H9 (cell line): ENCODE measurements at regions not wholly inside any gene's neighbourhood (a gene's known extent, or its start where the extent isn't known, plus 50 kb on each side); places are given as distances from the start of the nearest gene placed in this dataset.

Source experiments
- DNase-seq: peaks from one replicate; pipeline ENCODE4 v3.0.0-alpha.2; 2017
- H2AFZ ChIP-seq: one replicate; pipeline ENCODE4 v1.6.1; 2013; ENCODE audit warnings: mild to moderate bottlenecking, low read length, control low read depth, moderate library complexity
- H2AK5ac ChIP-seq: 2 replicates; pipeline ENCODE4 v1.6.1; 2013; ENCODE audit warnings: low read length, control low read depth, mixed read lengths; ENCODE audit not compliant: insufficient read length
- H2BK120ac ChIP-seq: one replicate; pipeline ENCODE4 v1.6.1; 2013; ENCODE audit warnings: low read depth, mild to moderate bottlenecking, low read length, control low read depth, inconsistent platforms; ENCODE audit not compliant: poor library complexity, severe bottlenecking
- H2BK12ac ChIP-seq: 2 replicates; pipeline ENCODE4 v1.6.1; 2013; ENCODE audit warnings: low read length, control low read depth, mixed read lengths, low read depth; ENCODE audit not compliant: insufficient read length
- H2BK15ac ChIP-seq: 2 replicates; pipeline ENCODE4 v1.6.1; 2013; ENCODE audit warnings: low read depth, low read length, control low read depth
- H2BK20ac ChIP-seq: one replicate; pipeline ENCODE4 v1.6.1; 2013; ENCODE audit warnings: low read depth, mild to moderate bottlenecking, low read length, control low read depth, inconsistent platforms; ENCODE audit not compliant: poor library complexity, severe bottlenecking
- H2BK5ac ChIP-seq: 2 replicates; pipeline ENCODE4 v1.6.1; 2013; ENCODE audit warnings: low read length, control low read depth, mixed read lengths; ENCODE audit not compliant: insufficient read length
- H3K14ac ChIP-seq: 2 replicates; pipeline ENCODE4 v1.6.1; 2013; ENCODE audit warnings: low read length, control low read depth; ENCODE audit not compliant: insufficient read depth
- H3K18ac ChIP-seq: 2 replicates; pipeline ENCODE4 v1.6.1; 2013; ENCODE audit warnings: low read depth, mild to moderate bottlenecking, mixed read lengths, low read length, control low read depth; ENCODE audit not compliant: insufficient read length
- H3K23ac ChIP-seq: 2 replicates; pipeline ENCODE4 v1.6.1; 2013; ENCODE audit warnings: low read length, control low read depth, mixed read lengths, low read depth; ENCODE audit not compliant: insufficient read length
- H3K23me2 ChIP-seq: 2 replicates; pipeline ENCODE4 v1.6.1; 2013; ENCODE audit warnings: low read depth, mild to moderate bottlenecking, mixed read lengths, low read length, control low read depth; ENCODE audit not compliant: insufficient read length, poor library complexity, severe bottlenecking
- H3K27ac ChIP-seq: 2 replicates; pipeline ENCODE4 v1.5.1; 2013; ENCODE audit warnings: low read length, control low read depth, mixed read lengths, low read depth; ENCODE audit not compliant: insufficient read length
- H3K27me3 ChIP-seq: 2 replicates; pipeline ENCODE4 v1.6.1; 2013; ENCODE audit warnings: low read length, control low read depth, inconsistent platforms; ENCODE audit not compliant: insufficient read depth
- H3K4ac ChIP-seq: 2 replicates; pipeline ENCODE4 v1.6.1; 2013; ENCODE audit warnings: low read depth, mild to moderate bottlenecking, control low read depth, inconsistent platforms, low read length, moderate library complexity
- H3K4me1 ChIP-seq: 2 replicates; pipeline ENCODE4 v1.6.1; 2013; ENCODE audit warnings: low read length, control low read depth, inconsistent platforms; ENCODE audit not compliant: insufficient read depth
- H3K4me2 ChIP-seq: 2 replicates; pipeline ENCODE4 v1.6.1; 2013; ENCODE audit warnings: low read length, control low read depth, mixed read lengths; ENCODE audit not compliant: insufficient read length, insufficient read depth
- H3K56ac ChIP-seq: 2 replicates; pipeline ENCODE4 v1.6.1; 2013; ENCODE audit warnings: low read depth, mild to moderate bottlenecking, mixed read lengths, low read length, control low read depth; ENCODE audit not compliant: insufficient read length
- H3K79me1 ChIP-seq: 2 replicates; pipeline ENCODE4 v1.6.1; 2013; ENCODE audit warnings: low read depth, mild to moderate bottlenecking, moderate library complexity, low read length, control low read depth, inconsistent platforms; ENCODE audit not compliant: insufficient read depth, poor library complexity, severe bottlenecking
- H3K79me2 ChIP-seq: 2 replicates; pipeline ENCODE4 v1.6.1; 2013; ENCODE audit warnings: low read length, control low read depth, inconsistent platforms; ENCODE audit not compliant: insufficient read depth
- H3K9ac ChIP-seq: 2 replicates; pipeline ENCODE4 v1.6.1; 2013; ENCODE audit warnings: low read length, control low read depth, mixed read lengths; ENCODE audit not compliant: insufficient read length; ENCODE audit errors: extremely low read depth
- H3K9me3 ChIP-seq: one replicate; pipeline ENCODE4 v1.6.1; 2013; ENCODE audit warnings: low read depth, low read length, inconsistent platforms; ENCODE audit not compliant: control insufficient read depth
- H3T11ph ChIP-seq: one replicate; pipeline ENCODE4 v1.6.1; 2013; ENCODE audit warnings: mild to moderate bottlenecking, low read length, control low read depth, inconsistent platforms
- H4K20me1 ChIP-seq: one replicate; pipeline ENCODE4 v1.6.1; 2013; ENCODE audit not compliant: control insufficient read depth, insufficient read length, insufficient read depth
- H4K5ac ChIP-seq: 2 replicates; pipeline ENCODE4 v1.6.1; 2013; ENCODE audit warnings: low read depth, mild to moderate bottlenecking, mixed read lengths, low read length, control low read depth; ENCODE audit not compliant: insufficient read length
- H4K8ac ChIP-seq: replicated peaks from 2 replicates; pipeline ENCODE4 v1.6.1; 2013; ENCODE audit warnings: low read length, control low read depth, mixed read lengths, low read depth; ENCODE audit not compliant: insufficient read length
- H4K91ac ChIP-seq: 2 replicates; pipeline ENCODE4 v1.6.1; 2013; ENCODE audit warnings: low read depth, mild to moderate bottlenecking, moderate library complexity, mixed read lengths, low read length, control low read depth; ENCODE audit not compliant: insufficient read length
- H3K27ac Mint-ChIP-seq, 3 experiments: 2 replicates in 2 of 3; 3 replicates in 1 of 3; pipeline ENCODE4 v1.8.0; 2020 to 2021; ENCODE audit warnings: mixed read lengths in 3 of 3, mild to moderate bottlenecking in 1 of 3, moderate library complexity in 1 of 3
- H3K27me3 Mint-ChIP-seq: 2 replicates; pipeline ENCODE4 v1.8.0; 2021; ENCODE audit warnings: low read depth, mild to moderate bottlenecking, moderate library complexity, mixed read lengths
- H3K36me3 Mint-ChIP-seq, 3 experiments: 2 replicates in 2 of 3; 3 replicates in 1 of 3; pipeline ENCODE4 v1.8.0; 2020 to 2021; ENCODE audit warnings: low read depth in 3 of 3, mixed read lengths in 3 of 3; ENCODE audit not compliant: insufficient read depth in 1 of 3
- H3K4me1 Mint-ChIP-seq, 2 experiments: 2 replicates each; pipeline ENCODE4 v1.8.0; 2020; ENCODE audit warnings: mixed read lengths in 2 of 2
- H3K4me3 Mint-ChIP-seq, 2 experiments: 2 replicates in 1 of 2; 3 replicates in 1 of 2; pipeline ENCODE4 v1.8.0; 2020 to 2021; ENCODE audit warnings: mild to moderate bottlenecking in 2 of 2, mixed read lengths in 2 of 2, moderate library complexity in 1 of 2
- H3K9me3 Mint-ChIP-seq, 2 experiments: 2 replicates in 1 of 2; 3 replicates in 1 of 2; pipeline ENCODE4 v1.8.0; 2020; ENCODE audit warnings: mild to moderate bottlenecking in 2 of 2, mixed read lengths in 2 of 2, moderate library complexity in 1 of 2
- WGBS: extraction: QIAGEN DNeasy Blood & Tissue Kit; methylation state at CpG from one replicate; pipeline ENCODE4 v1.1.7; 2013; ENCODE audit warnings: missing lambda C conversion rate, low lambda C conversion rate, mixed read lengths; ENCODE audit not compliant: insufficient read length; ENCODE audit errors: extremely low coverage; 5-methylcytosine and 5-hydroxymethylcytosine counted together
- TF ChIP-seq, protein P1 (sequence below): fragments of 200-600 bp; sonication (generic); conservative IDR thresholded peaks from 3 replicates; pipeline ENCODE4 v1.8.0; 2021; ENCODE audit warnings: antibody characterized with exemption, mild to moderate bottlenecking

GRCh38 chr3:88957711-88958439 is 149.5 kb upstream of the EPHA3 start:
- Histone ChIP-seq H3K79me1 (no peaks in the 10 kb centered on the region), H4K20me1 (no peaks in the 10 kb centered on the region), H3K27me3 (no peaks in the 10 kb centered on the region), H3K27ac (no peak overlapping the region), H2AK5ac (no peak overlapping the region), H2BK20ac (no peak overlapping the region), H3K4me1 (no peaks in the 10 kb centered on the region), H3K4me2 (no peak overlapping the region), H3K4ac (no peak overlapping the region), H2BK5ac (no peak overlapping the region), H2BK12ac (no peak overlapping the region), H3K79me2 (no peaks in the 10 kb centered on the region), H3K14ac (no peak overlapping the region), H3T11ph (no peak overlapping the region), H3K56ac (no peak overlapping the region), H3K18ac (no peak overlapping the region), H2BK120ac (no peak overlapping the region), H4K5ac (no peak overlapping the region), H3K23me2 (no peaks in the 10 kb centered on the region), H4K8ac (no peak overlapping the region), H3K9me3 (no peaks in the 10 kb centered on the region), H4K91ac (no peak overlapping the region), H2AFZ (no peak overlapping the region), H3K9ac (no peak overlapping the region), H3K23ac (no peak overlapping the region), H2BK15ac (no peak overlapping the region)
- no peaks in the 10 kb centered on the region for H3K36me3 Mint-ChIP-seq
- no peaks in the 10 kb centered on the region for H3K9me3 Mint-ChIP-seq
- DNase-seq, result no peak
- TF ChIP-seq, protein P1, sequence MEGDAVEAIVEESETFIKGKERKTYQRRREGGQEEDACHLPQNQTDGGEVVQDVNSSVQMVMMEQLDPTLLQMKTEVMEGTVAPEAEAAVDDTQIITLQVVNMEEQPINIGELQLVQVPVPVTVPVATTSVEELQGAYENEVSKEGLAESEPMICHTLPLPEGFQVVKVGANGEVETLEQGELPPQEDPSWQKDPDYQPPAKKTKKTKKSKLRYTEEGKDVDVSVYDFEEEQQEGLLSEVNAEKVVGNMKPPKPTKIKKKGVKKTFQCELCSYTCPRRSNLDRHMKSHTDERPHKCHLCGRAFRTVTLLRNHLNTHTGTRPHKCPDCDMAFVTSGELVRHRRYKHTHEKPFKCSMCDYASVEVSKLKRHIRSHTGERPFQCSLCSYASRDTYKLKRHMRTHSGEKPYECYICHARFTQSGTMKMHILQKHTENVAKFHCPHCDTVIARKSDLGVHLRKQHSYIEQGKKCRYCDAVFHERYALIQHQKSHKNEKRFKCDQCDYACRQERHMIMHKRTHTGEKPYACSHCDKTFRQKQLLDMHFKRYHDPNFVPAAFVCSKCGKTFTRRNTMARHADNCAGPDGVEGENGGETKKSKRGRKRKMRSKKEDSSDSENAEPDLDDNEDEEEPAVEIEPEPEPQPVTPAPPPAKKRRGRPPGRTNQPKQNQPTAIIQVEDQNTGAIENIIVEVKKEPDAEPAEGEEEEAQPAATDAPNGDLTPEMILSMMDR, result no peak
- no peak overlapping the region; a peak in 3 of 7 replicates for H3K27ac Mint-ChIP-seq
- no peaks in the 10 kb centered on the region for H3K27me3 Mint-ChIP-seq
- WGBS, result no CpG with 5 or more reads among the region's 1 CpG
- no peak overlapping the region for H3K4me3 Mint-ChIP-seq
- peaks cover 4 to 6% of the 10 kb centered on the region in 2 experiments for H3K4me1 Mint-ChIP-seq
